ENCODE measurements at regions not wholly inside any gene's neighbourhood (a gene's known extent, or its start where the extent isn't known, plus 50 kb on each side); places are given as distances from the start of the nearest gene placed in this dataset.

DNA sequence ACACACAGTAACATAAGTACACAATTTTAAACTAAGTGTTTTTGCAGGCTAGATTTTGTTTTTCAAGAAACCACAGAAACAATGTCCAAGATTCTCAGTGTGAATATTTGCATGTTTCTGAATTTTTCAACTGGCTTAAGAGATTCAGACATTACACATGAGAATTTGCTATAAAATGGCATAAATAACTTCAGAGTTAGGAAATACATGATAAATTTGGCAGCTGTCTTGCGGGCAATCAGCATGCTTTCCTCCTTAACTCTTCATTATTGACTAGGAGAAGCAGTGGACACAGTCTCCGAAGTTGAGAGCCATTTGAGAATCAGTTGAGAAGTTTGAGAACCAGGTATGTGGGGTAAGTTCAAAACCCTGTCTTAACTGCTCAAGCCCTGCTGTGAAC is 625.6 kb upstream of the SGO1 start:
- TF ChIP-seq CTCF (conservative IDR thresholded peaks at IDR 0.05), result no peak
- TF ChIP-seq ZFX (IDR thresholded peaks at IDR 0.05), result no peak

Measured in C4-2B (cell line).